Activated CD4-positive, alpha-beta T cell treated with anti-CD3 and anti-CD28 coated beads, Interleukin-2, amount 10 ng/mL, durations not matched to agents 7 days and 5 days (primary cell): ENCODE measurements at regions not wholly inside any gene's neighbourhood (a gene's known extent, or its start where the extent isn't known, plus 50 kb on each side); places are given as distances from the start of the nearest gene placed in this dataset.
"Not testable (repeated sequence)": the region's sequence is repeated elsewhere in the genome, so short reads cannot be mapped to it uniquely, and the experiment has no call there.

Experiments
- CTCF ChIA-PET: fragments of 350-600 bp; sonication (Branson Sonifier 250); formaldehyde crosslinking; loops from one replicate; lab custom pipeline; 2021; ENCODE audit warnings: antibody characterized with exemption; lab: Charles Lee
- POLR2A ChIA-PET: fragments of 350-600 bp; sonication (Branson Sonifier 250); formaldehyde crosslinking; loops from one replicate; lab custom pipeline; 2021; ENCODE audit warnings: antibody characterized with exemption; lab: Charles Lee
- DNase-seq: peaks from one replicate; pipeline ENCODE4 v3.0.0-alpha.2; 2020
- H3K27ac Mint-ChIP-seq: one replicate; pipeline ENCODE4 v1.8.0; 2021; ENCODE audit warnings: mild to moderate bottlenecking, moderate library complexity, mixed read lengths
- H3K27me3 Mint-ChIP-seq: one replicate; pipeline ENCODE4 v1.8.0; 2021; ENCODE audit warnings: mixed read lengths
- H3K36me3 Mint-ChIP-seq: one replicate; pipeline ENCODE4 v1.8.0; 2021; ENCODE audit warnings: low read depth, mixed read lengths
- H3K4me1 Mint-ChIP-seq: one replicate; pipeline ENCODE4 v1.8.0; 2021; ENCODE audit warnings: mixed read lengths
- H3K4me3 Mint-ChIP-seq: one replicate; pipeline ENCODE4 v1.8.0; 2021; ENCODE audit warnings: mild to moderate bottlenecking, moderate library complexity, mixed read lengths
- H3K9me3 Mint-ChIP-seq: one replicate; pipeline ENCODE4 v1.8.0; 2021; ENCODE audit warnings: mixed read lengths

DNA sequence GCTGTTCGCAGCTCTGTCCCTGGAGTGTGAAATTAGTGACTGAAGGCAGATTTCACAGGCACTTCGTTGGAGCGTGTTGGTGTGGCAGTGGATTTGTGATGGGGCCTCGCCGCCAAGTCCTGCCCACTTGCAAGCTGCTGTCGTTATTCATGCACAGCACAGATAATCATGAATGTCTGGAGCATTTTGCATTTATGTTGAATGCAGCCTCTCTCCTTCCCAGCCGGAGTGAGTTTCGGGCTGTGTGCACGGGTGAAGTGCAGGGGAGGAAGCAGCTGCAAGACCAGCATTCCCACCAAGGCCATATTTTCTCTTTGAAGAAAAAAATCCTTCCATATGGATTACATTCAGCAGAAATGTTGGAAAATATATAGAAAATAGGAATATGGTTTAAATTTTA, 136.5 kb upstream of the SULF2 start:
- Mint-ChIP-seq H3K9me3 (peaks cover 11% of the 10 kb centered on the region), H3K27me3 (peaks cover 12% of the 10 kb centered on the region)
- DNase-seq, CTCF ChIA-PET, POLR2A ChIA-PET, H3K36me3 Mint-ChIP-seq, H3K27ac Mint-ChIP-seq, H3K4me1 Mint-ChIP-seq, H3K4me3 Mint-ChIP-seq: not testable (repeated sequence)

DNA sequence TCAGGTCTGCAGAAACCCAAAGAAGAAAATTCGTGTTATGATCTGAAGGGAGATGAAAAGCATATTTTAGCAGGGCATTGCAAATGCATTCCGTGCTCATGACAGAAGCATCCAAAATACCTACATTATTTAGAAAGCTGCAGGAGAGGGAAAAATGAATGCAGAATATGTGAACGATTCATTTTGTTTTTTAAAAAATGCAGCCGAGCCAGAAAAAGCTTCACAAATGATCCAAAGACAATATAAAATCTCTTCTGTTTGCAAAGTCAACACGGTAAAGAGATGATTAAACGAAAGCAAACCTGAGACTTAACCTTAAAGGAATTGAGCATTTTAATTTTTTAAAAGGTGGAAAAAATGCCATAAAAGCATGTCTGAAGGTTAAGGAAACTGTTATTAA, 136.1 kb upstream of the SULF2 start:
- H3K36me3 Mint-ChIP-seq, result peaks cover 3% of the 10 kb centered on the region
- ChIA-PET POLR2A (no interaction called here), CTCF (no interaction called here)
- H3K4me3 Mint-ChIP-seq, result no peak overlapping the region
- no peak overlapping the region for H3K27ac Mint-ChIP-seq
- H3K4me1 Mint-ChIP-seq, result no peaks in the 10 kb centered on the region
- peaks cover 12% of the 10 kb centered on the region for H3K27me3 Mint-ChIP-seq
- DNase-seq, result no peak
- H3K9me3 Mint-ChIP-seq, result peaks cover 13% of the 10 kb centered on the region

DNA sequence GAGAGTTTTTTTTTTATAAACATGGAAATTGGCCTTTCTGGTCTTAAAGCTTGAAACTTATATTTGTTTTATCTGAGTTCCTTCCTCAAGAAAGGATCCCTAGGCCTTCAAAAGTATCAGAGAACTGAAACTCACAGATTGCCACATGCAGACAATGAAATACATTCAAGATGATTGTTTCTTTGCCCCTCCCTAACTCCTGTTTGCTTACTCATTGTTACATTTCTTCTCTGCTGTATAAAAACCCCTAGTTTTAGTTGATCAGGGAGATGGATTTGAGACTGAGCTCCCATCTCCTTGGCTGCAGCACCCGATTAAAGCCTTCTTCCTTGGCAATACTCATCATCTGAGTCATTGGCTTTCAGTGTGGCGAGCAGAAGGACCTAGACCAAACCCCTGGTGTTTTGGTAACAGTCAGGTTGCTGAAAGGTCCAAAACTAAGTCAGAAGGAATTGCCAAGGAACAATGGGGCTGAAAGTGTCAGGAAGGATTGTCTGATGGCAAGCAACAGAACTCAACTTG, 132.3 kb upstream of the SULF2 start:
- Mint-ChIP-seq H3K27ac (no peak overlapping the region), H3K4me1 (no peaks in the 10 kb centered on the region), H3K4me3 (no peak overlapping the region), H3K9me3 (peaks cover 19% of the 10 kb centered on the region), H3K36me3 (peaks cover 3% of the 10 kb centered on the region), H3K27me3 (peaks cover 4% of the 10 kb centered on the region)
- DNase-seq, result no peak
- CTCF ChIA-PET, result no interaction called here
- POLR2A ChIA-PET, result no interaction called here

DNA sequence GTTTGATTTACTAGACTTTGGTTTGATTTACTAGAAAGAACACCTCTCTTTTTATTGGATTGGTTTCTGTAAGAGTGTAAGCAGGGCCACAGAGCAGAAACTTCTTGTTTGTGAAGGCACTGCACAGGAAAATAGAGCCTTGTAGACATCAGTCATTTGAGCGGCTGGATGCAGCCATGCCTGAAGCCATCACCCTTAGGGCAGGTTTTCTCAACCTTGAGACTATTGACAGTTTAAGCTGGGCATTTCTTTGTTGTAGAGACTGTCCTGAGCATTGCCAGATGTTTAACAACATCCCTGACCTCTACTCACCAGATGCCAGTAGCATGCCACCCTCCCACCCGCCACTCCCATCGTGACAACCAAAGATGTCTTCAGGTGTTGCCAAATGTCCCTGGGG, 130.2 kb upstream of the SULF2 start:
- POLR2A ChIA-PET, result no interaction called here
- CTCF ChIA-PET, result no interaction called here
- Mint-ChIP-seq H3K4me1 (no peaks in the 10 kb centered on the region), H3K27me3 (peaks cover 2% of the 10 kb centered on the region), H3K9me3 (peaks cover 19% of the 10 kb centered on the region), H3K4me3 (no peak overlapping the region), H3K27ac (no peak overlapping the region), H3K36me3 (peaks cover 3% of the 10 kb centered on the region)
- DNase-seq, result no peak

DNA sequence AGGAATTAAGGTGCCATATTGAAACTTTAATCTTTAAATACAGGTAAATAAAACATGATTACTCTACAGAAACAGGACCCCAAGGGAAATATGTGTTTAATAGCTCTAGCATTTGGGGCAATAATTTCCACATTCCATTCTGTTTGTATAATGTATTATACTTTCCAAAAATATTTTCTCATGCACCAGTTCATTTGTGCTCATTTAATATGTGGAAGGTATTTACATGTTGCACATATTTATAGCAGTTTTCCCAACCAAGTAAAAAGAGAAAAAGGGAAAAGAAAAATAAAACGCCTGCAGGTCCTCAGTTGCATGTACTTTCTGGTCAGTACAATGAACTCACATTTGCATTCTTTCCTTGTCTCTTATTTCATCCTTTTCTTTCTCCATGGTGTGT, 129.5 kb upstream of the SULF2 start:
- peaks cover 2% of the 10 kb centered on the region for H3K27me3 Mint-ChIP-seq
- H3K4me1 Mint-ChIP-seq, result no peaks in the 10 kb centered on the region
- DNase-seq, result no peak
- H3K4me3 Mint-ChIP-seq, result no peak overlapping the region
- H3K36me3 Mint-ChIP-seq, result peaks cover 3% of the 10 kb centered on the region
- H3K9me3 Mint-ChIP-seq, result peaks cover 19% of the 10 kb centered on the region
- H3K27ac Mint-ChIP-seq, result no peak overlapping the region
- POLR2A ChIA-PET, result no interaction called here
- CTCF ChIA-PET, result no interaction called here

DNA sequence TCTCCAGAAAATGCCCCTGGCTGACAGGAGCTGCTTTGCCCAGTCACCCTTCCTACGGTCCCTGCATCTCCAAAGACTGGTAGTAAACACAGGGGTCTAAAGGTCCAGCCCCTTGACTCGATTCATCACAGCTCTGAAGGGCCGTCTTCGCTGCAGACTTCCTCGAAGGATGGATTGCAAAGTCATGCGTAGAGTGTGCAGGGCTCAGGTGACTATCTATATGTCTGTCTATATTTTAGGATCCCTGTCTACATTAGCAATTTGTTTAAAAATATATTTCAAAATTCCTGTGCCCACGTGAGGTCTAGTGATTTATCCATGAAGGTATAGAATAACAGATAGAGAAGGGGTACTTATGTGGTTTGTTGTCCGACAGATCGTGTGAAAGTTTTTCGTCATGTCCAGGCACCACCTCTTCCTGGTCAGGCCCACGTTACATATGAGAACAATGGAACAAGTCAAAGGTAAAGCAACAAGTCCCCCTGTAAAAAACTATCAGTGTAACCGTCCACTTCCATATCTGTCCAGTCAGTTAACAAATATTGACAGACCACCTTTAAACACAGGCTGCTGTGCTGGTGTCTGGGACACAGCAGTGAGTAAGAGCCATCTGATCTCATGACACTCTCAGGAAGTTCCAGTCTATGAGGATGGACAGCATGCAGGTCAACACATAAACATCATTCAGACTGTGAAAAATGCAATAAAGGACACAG, 127.7 kb upstream of the SULF2 start:
- DNase-seq, H3K27me3 Mint-ChIP-seq, CTCF ChIA-PET, H3K4me1 Mint-ChIP-seq, POLR2A ChIA-PET, H3K36me3 Mint-ChIP-seq, H3K27ac Mint-ChIP-seq, H3K4me3 Mint-ChIP-seq: not testable (repeated sequence)
- H3K9me3 Mint-ChIP-seq, result peaks cover 16% of the 10 kb centered on the region

DNA sequence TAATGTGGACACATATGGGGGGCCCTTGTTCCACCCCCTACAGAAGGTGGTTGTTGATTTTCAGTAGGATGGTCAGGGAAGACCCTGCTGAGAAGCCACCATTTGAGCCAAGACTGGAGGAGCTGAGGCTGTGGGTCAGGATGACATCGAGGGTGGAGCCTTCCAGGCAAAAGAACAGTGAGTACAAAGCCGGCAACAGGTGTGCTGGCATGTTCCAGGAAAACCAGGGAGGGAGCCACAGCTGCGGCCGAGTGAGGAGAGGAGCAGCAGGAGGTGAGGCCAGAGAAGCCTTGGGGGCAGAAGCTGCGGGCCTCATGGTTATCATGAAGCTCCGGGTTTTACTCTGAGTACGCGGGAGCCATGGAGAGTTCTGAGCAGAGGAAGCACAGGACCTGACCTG, 126.9 kb upstream of the SULF2 start:
- peaks cover 10% of the 10 kb centered on the region for H3K9me3 Mint-ChIP-seq
- CTCF ChIA-PET, H3K4me1 Mint-ChIP-seq, H3K36me3 Mint-ChIP-seq, H3K4me3 Mint-ChIP-seq, POLR2A ChIA-PET, DNase-seq, H3K27ac Mint-ChIP-seq, H3K27me3 Mint-ChIP-seq: not testable (repeated sequence)

DNA sequence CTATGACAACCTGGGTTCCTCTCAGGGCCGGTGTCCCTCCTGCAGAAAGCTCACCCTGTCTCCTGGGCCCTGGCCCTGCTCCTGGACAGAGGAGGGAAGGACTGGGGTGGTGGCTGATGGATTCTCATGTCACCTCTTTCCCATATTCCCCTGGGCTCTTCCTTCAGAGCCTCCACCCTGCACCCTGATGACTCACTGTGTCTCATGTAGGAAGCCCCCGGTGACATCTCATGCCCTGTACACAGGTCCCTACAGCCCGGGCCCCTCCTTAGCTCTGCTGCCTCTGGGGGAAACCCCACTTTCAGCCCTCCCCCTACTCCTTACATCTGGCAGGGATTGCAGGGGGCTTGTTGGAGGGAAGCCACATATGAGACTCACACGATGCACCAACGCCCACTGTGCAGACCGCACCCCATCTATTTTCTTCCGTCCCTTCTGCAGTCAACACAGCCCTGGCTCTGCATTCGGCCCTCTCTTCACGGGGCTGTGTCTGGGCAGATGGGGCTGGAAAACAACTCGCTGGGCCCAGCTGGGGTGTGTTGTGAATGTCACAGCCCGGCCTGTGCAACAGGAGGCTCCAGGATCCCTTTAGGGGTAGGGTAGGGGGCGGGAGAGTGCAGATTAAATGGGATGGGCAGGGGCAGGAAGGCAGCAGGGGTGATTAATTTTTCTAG, 124.6 kb upstream of the SULF2 start:
- H3K9me3 Mint-ChIP-seq, H3K27me3 Mint-ChIP-seq, H3K4me3 Mint-ChIP-seq, POLR2A ChIA-PET, H3K4me1 Mint-ChIP-seq, DNase-seq, CTCF ChIA-PET, H3K36me3 Mint-ChIP-seq: not testable (repeated sequence)
- H3K27ac Mint-ChIP-seq, result peak overlapping the region; percentile 61

DNA sequence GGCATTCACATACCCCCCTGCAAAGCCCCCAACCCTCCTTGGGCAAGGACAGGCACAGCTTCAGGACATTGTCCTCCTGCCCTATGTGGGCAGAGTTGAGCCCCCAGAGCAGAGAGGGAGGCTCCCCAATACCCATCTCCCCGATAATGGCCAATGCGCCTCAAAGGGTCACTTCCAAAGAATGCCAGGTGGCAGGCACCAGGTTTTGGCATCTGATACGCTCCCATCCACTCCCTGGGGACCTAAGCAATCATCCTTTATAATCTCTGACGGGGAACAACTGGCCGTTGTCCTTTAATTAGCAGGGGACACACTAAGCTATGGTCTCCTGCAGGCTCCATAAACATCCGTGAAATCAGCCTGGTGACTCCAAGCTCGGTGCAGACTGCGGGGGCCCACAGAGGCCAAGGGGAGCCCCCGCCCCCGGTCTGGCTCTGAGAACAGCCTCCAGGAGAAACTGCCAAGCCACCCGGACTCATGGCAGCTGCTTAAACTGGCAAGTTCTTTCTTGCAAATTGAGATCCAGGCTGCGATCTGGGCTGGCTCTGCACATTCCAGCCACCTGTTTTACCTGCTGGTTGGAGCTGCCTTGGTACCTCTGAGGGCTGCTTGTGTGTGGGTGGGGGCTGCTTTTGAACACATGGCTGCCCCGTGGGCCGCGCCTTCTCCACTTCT, 123.2 kb upstream of the SULF2 start:
- H3K36me3 Mint-ChIP-seq, H3K4me1 Mint-ChIP-seq, H3K9me3 Mint-ChIP-seq, H3K4me3 Mint-ChIP-seq, H3K27ac Mint-ChIP-seq, CTCF ChIA-PET, POLR2A ChIA-PET, H3K27me3 Mint-ChIP-seq, DNase-seq: not testable (repeated sequence)

DNA sequence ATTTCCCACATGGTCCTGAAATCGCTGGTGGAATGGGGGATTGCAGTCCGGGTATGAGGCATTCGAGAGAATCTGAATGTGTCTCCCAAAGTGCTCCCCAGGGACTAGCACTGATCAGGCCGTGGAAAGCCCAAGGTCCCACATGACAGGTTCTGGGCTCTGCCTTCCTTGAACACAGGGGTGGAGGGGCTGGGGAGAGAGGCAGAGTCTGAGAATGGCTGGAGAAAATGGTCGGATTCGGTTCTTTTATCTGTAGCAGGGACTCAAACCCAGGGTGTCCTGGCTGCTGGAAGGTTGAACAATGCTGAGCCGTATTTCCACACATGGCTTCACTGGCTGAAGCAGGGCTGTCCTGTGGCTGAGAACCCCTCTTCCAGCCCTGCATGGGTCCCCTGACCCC, 122.7 kb upstream of the SULF2 start:
- CTCF ChIA-PET, H3K36me3 Mint-ChIP-seq, POLR2A ChIA-PET, H3K9me3 Mint-ChIP-seq, H3K4me1 Mint-ChIP-seq, H3K27me3 Mint-ChIP-seq, H3K4me3 Mint-ChIP-seq, DNase-seq, H3K27ac Mint-ChIP-seq: not testable (repeated sequence)

DNA sequence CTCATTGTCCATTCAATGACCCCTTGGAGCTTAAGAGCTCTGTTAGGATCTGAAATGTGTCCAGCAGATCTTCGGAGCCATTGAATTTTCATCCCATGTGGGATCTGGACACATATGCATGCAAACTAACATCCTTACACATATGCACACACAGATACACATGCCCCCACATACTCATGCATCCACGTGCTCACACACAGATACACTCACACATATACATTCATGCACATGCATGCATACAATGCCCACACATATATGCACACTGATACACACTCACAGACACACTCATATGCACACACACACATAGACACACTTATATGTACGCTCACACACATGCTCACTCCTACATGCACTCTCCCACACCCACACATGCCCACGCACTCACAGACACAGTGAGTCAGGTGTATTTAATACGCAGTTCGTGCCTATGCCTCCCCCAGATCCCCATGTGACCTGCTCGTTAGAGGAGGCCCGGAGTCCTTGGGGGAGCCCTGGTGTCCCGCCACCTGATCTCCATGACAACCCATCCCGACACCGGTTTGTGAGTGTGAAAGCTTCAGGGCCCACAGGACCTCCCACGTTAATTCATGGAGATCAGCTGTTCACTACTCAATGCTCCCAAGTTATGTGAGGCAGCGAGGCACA, 121.9 kb upstream of the SULF2 start:
- ChIA-PET POLR2A (no interaction called here), CTCF (no interaction called here)
- no peak overlapping the region for H3K27ac Mint-ChIP-seq
- DNase-seq, result no peak
- H3K4me1 Mint-ChIP-seq, result no peaks in the 10 kb centered on the region
- no peak overlapping the region for H3K4me3 Mint-ChIP-seq
- no peaks in the 10 kb centered on the region for H3K36me3 Mint-ChIP-seq
- no peaks in the 10 kb centered on the region for H3K27me3 Mint-ChIP-seq
- no peaks in the 10 kb centered on the region for H3K9me3 Mint-ChIP-seq

DNA sequence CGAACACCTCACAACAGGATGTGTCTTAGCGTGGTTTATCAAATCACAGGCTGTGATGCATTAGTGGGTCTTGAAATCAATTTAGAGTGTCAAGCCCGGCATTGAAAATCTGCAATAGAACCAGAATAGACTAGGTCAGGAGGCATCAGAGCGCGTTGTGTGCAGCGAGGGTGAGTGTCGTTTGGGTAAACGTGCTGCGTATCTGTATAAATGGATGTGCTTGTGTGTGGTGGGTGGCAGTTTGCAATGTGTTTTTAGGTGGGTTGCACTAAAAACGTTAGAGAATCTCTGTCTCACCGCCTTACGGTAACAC, 121.0 kb upstream of the SULF2 start:
- ChIA-PET POLR2A (no interaction called here), CTCF (no interaction called here)

DNA sequence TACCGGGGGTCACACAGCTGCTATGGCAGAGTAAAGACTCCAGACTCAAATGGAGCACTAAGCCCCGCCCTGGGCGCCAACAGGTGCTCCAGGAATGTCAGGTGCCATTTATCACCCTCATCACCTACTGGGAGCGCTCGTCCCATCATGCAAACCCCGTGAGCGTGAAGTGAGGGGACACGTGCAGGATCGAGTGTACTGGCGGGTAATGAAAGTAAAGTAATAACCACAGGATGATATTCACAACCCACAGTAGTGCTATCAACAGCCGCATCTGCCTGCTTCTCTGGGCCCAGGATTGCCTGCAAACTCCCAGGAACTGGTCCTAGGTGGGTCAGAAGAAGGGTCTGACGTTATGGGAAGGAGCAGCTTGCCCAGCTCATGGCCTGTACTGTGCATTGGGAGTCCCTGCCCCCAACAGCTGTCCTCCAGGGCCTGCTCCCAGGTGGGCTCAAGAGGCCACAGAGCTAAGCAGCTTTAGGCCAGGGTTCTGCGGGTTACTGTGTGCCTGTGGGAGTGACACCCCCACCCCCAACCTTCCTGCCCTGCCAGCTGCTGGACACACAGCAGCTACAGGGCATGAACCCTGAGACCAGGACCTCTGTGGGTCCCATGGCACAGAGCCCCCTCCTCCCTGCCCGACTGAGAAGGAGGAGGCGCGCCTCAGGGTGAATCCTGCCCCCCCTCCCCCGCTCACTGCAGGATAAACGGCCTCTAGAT, 120.5 kb upstream of the SULF2 start:
- Mint-ChIP-seq H3K4me3 (no peak overlapping the region), H3K36me3 (no peaks in the 10 kb centered on the region), H3K27ac (no peak overlapping the region), H3K9me3 (no peaks in the 10 kb centered on the region), H3K4me1 (no peaks in the 10 kb centered on the region), H3K27me3 (no peaks in the 10 kb centered on the region)
- ChIA-PET POLR2A (no interaction called here), CTCF (no interaction called here)
- DNase-seq, result no peak

More for the DNA sequence above, 121.0 kb upstream of the SULF2 start:
- Mint-ChIP-seq H3K4me3 (no peak overlapping the region), H3K4me1 (no peaks in the 10 kb centered on the region), H3K27me3 (no peaks in the 10 kb centered on the region), H3K27ac (no peak overlapping the region), H3K9me3 (no peaks in the 10 kb centered on the region), H3K36me3 (no peaks in the 10 kb centered on the region)
- DNase-seq, result no peak
